ENCODE measurements at regions not wholly inside any gene's neighbourhood (a gene's known extent, or its start where the extent isn't known, plus 50 kb on each side); places are given as distances from the start of the nearest gene placed in this dataset.

GRCh38 chr6:9554323-9554722 is 860.6 kb downstream of the TFAP2A start:
- H3K4me1 ChIP-seq (ENCODE audit: low read depth), result no peaks in the 10 kb centered on the region
- DNase-seq (no peak), ATAC-seq (no peak)
- H3K36me3 ChIP-seq (ENCODE audit: low read depth), result no peaks in the 10 kb centered on the region
- no peak for TF ChIP-seq CTCF (IDR thresholded peaks at IDR 0.05)
- intact Hi-C loops (cut with DNase I, micrococcal nuclease), result no loop called here
- H3K9me3 ChIP-seq, result peaks cover 12% of the 10 kb centered on the region
- H3K4me3 ChIP-seq, result no peak overlapping the region

- Histone ChIP-seq H3K36me3 (ENCODE audit: low read depth) (no peaks in the 10 kb centered on the region), H3K9me3 (peaks cover 12% of the 10 kb centered on the region), H3K4me1 (ENCODE audit: low read depth) (no peaks in the 10 kb centered on the region), H3K4me3 (no peak overlapping the region)
- no peak for DNase-seq
- no peak for ATAC-seq
- intact Hi-C loops (cut with DNase I, micrococcal nuclease), result no loop called here
- TF ChIP-seq CTCF (IDR thresholded peaks at IDR 0.05), result no peak
Observed at GRCh38 chr6:9553002-9553401, 861.9 kb downstream of the TFAP2A start.

GRCh38 chr6:9543649-9544048 is 871.2 kb downstream of the TFAP2A start:
- no peak for TF ChIP-seq CTCF (IDR thresholded peaks at IDR 0.05)
- no peaks in the 10 kb centered on the region for H3K9me3 ChIP-seq
- DNase-seq (no peak), ATAC-seq (no peak)
- no peaks in the 10 kb centered on the region for H3K36me3 ChIP-seq (ENCODE audit: low read depth)
- intact Hi-C loops (cut with DNase I, micrococcal nuclease), result no loop called here
- H3K4me1 ChIP-seq (ENCODE audit: low read depth), result no peaks in the 10 kb centered on the region
- no peak overlapping the region for H3K4me3 ChIP-seq

GRCh38 chr6:9540534-9541126 is 874.2 kb downstream of the TFAP2A start:
- intact Hi-C loops (cut with DNase I, micrococcal nuclease), result no loop called here
- peak; percentile 49 for TF ChIP-seq CTCF (IDR thresholded peaks at IDR 0.05)
- ATAC-seq, result no peak
- Histone ChIP-seq H3K4me3 (no peak overlapping the region), H3K9me3 (no peaks in the 10 kb centered on the region), H3K4me1 (ENCODE audit: low read depth) (no peaks in the 10 kb centered on the region), H3K36me3 (ENCODE audit: low read depth) (no peaks in the 10 kb centered on the region)
- peak in 1 of 3 donors; percentile 20 for DNase-seq

GRCh38 chr6:9540126-9540525 is 874.7 kb downstream of the TFAP2A start:
- no peak for DNase-seq
- Histone ChIP-seq H3K4me3 (no peak overlapping the region), H3K4me1 (ENCODE audit: low read depth) (no peaks in the 10 kb centered on the region), H3K9me3 (no peaks in the 10 kb centered on the region), H3K36me3 (ENCODE audit: low read depth) (no peaks in the 10 kb centered on the region)
- no peak for ATAC-seq
- TF ChIP-seq CTCF (IDR thresholded peaks at IDR 0.05), result no peak
- intact Hi-C loops (cut with DNase I, micrococcal nuclease), result no loop called here

- no peak for ATAC-seq
- no peak for TF ChIP-seq CTCF (IDR thresholded peaks at IDR 0.05)
- intact Hi-C loops (cut with DNase I, micrococcal nuclease), result no loop called here
- Histone ChIP-seq H3K36me3 (ENCODE audit: low read depth) (no peaks in the 10 kb centered on the region), H3K4me3 (no peak overlapping the region), H3K4me1 (ENCODE audit: low read depth) (no peaks in the 10 kb centered on the region), H3K9me3 (no peaks in the 10 kb centered on the region)
- no peak for DNase-seq
Observed at GRCh38 chr6:9539231-9539755, 875.6 kb downstream of the TFAP2A start.
